Stimulated activated CD4-positive, alpha-beta T cell treated with anti-CD3 and anti-CD28 coated beads, Interleukin-2, amount 100 ng/mL, for 48 hours (primary cell): ENCODE measurements at regions not wholly inside any gene's neighbourhood (a gene's known extent, or its start where the extent isn't known, plus 50 kb on each side); places are given as distances from the start of the nearest gene placed in this dataset.
"Not testable (repeated sequence)": the region's sequence is repeated elsewhere in the genome, so short reads cannot be mapped to it uniquely, and the experiment has no call there.

Experiments
- DNase-seq, 2 donors: peaks; one replicate each; pipeline ENCODE4 v3.0.0-alpha.2; 2020

GRCh38 chr18:37874721-37875120 lies 309.1 kb upstream of the CELF4 start:
- DNase-seq = no peak

- DNase-seq = no peak
Observed at GRCh38 chr18:37873416-37873815, 307.8 kb upstream of the CELF4 start.

- DNase-seq = no peak
Observed at GRCh38 chr18:37872562-37872961, 307.0 kb upstream of the CELF4 start.

- DNase-seq = no peak
Observed at GRCh38 chr18:37871561-37871960, 306.0 kb upstream of the CELF4 start.

- DNase-seq = no peak
Observed at GRCh38 chr18:37869051-37869450, 303.5 kb upstream of the CELF4 start.

- no peak for DNase-seq
Observed at GRCh38 chr18:37864122-37864521, 298.5 kb upstream of the CELF4 start.

GRCh38 chr18:37861981-37862380 lies 296.4 kb upstream of the CELF4 start:
- no peak for DNase-seq

GRCh38 chr18:37854396-37854795 lies 288.8 kb upstream of the CELF4 start:
- no peak for DNase-seq

GRCh38 chr18:37853706-37854105 lies 288.1 kb upstream of the CELF4 start:
- DNase-seq = no peak

GRCh38 chr18:37852464-37852863 lies 286.9 kb upstream of the CELF4 start:
- DNase-seq = no peak

GRCh38 chr18:37847544-37847943 lies 281.9 kb upstream of the CELF4 start:
- no peak for DNase-seq

GRCh38 chr18:37846996-37847395 lies 281.4 kb upstream of the CELF4 start:
- no peak for DNase-seq

GRCh38 chr18:37845498-37845897 lies 279.9 kb upstream of the CELF4 start:
- no peak for DNase-seq

GRCh38 chr18:37844209-37844970 lies 278.8 kb upstream of the CELF4 start:
- no peak for DNase-seq

- DNase-seq = no peak
Observed at GRCh38 chr18:37838083-37838482, 272.5 kb upstream of the CELF4 start.

GRCh38 chr18:37836071-37836970 lies 270.7 kb upstream of the CELF4 start:
- no peak for DNase-seq

- not testable (repeated sequence) for DNase-seq
Observed at GRCh38 chr18:37832010-37832695, 266.6 kb upstream of the CELF4 start.

GRCh38 chr18:37812961-37813360 lies 247.4 kb upstream of the CELF4 start:
- DNase-seq = no peak

- no peak for DNase-seq
Observed at GRCh38 chr18:37805773-37806404, 240.3 kb upstream of the CELF4 start.

GRCh38 chr18:37796823-37797349 lies 231.3 kb upstream of the CELF4 start:
- DNase-seq = no peak

GRCh38 chr18:37787452-37787851 lies 221.9 kb upstream of the CELF4 start:
- DNase-seq = no peak

GRCh38 chr18:37783771-37784170 lies 218.2 kb upstream of the CELF4 start:
- no peak for DNase-seq

GRCh38 chr18:37779220-37779619 lies 213.6 kb upstream of the CELF4 start:
- no peak for DNase-seq
